NT2/D1 (cell line): ENCODE measurements at regions not wholly inside any gene's neighbourhood (a gene's known extent, or its start where the extent isn't known, plus 50 kb on each side); places are given as distances from the start of the nearest gene placed in this dataset.

Source experiments
- DNase-seq: peaks from one replicate; pipeline ENCODE4 v3.0.0-alpha.2; 2011; ENCODE audit warnings: low read depth, low spot score
- H3K27me3 ChIP-seq: 2 replicates; pipeline ENCODE4 v1.6.0; 2011; ENCODE audit warnings: mild to moderate bottlenecking; ENCODE audit not compliant: insufficient read length, insufficient read depth
- H3K36me3 ChIP-seq: 2 replicates; pipeline ENCODE4 v1.6.1; 2011; ENCODE audit warnings: mild to moderate bottlenecking, low read length, mixed read lengths; ENCODE audit not compliant: insufficient read depth, insufficient read length
- H3K4me1 ChIP-seq: 2 replicates; pipeline ENCODE4 v1.5.1; 2011; ENCODE audit not compliant: insufficient read depth, insufficient read length
- H3K4me3 ChIP-seq: 2 replicates; pipeline ENCODE4 v1.5.1; 2011; ENCODE audit warnings: low read depth; ENCODE audit not compliant: insufficient read length
- H3K9ac ChIP-seq: 2 replicates; pipeline ENCODE4 v1.6.0; 2011; ENCODE audit warnings: low read depth; ENCODE audit not compliant: insufficient read length
- H3K9me3 ChIP-seq: 2 replicates; pipeline ENCODE4 v1.5.1; 2011; ENCODE audit warnings: mild to moderate bottlenecking, low read length; ENCODE audit not compliant: insufficient read depth
- SUZ12 ChIP-seq: IDR thresholded peaks from 2 replicates; pipeline ENCODE4 v1.6.1; 2011; ENCODE audit not compliant: insufficient read length, insufficient read depth; ENCODE audit errors: extremely low read depth
- YY1 ChIP-seq: IDR thresholded peaks from 2 replicates; pipeline ENCODE4 v1.6.1; 2011; ENCODE audit not compliant: insufficient read length, insufficient read depth
- ZNF274 ChIP-seq: IDR thresholded peaks from 2 replicates; pipeline ENCODE4 v1.6.1; 2011; ENCODE audit warnings: mild to moderate bottlenecking, low read depth, low read length

DNA sequence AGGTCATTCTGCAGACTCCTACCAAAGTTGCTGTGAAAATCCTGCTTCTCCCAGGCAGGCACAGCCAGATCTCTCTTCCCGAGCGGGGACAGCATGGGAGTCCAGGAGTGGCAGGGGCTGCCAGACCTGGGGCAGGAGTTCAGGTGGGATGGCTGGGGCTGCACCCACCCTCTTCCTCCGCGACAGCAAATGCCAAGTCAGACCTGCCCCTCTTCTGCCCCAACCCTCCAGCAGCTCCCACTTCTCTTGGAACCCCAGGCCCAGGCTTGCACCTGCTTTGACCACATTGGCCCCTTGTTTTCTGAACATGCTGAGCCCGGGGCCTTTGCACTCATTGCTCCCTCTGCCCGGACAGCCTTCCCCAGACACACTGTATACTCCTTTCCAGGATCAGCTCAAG is 288.2 kb upstream of the HS6ST1 start:
- TF ChIP-seq ZNF274 (no peak), SUZ12 (no peak), YY1 (no peak)
- Histone ChIP-seq H3K4me3 (no peak overlapping the region), H3K27me3 (no peaks in the 10 kb centered on the region), H3K36me3 (no peaks in the 10 kb centered on the region), H3K9me3 (no peaks in the 10 kb centered on the region), H3K4me1 (peaks cover 5% of the 10 kb centered on the region), H3K9ac (no peak overlapping the region)
- DNase-seq: no peak

GRCh38 chr2:128607440-128607839 is 288.8 kb upstream of the HS6ST1 start:
- TF ChIP-seq YY1 (no peak), SUZ12 (no peak), ZNF274 (no peak)
- no peaks in the 10 kb centered on the region for H3K27me3 ChIP-seq
- H3K36me3 ChIP-seq: no peaks in the 10 kb centered on the region

DNA sequence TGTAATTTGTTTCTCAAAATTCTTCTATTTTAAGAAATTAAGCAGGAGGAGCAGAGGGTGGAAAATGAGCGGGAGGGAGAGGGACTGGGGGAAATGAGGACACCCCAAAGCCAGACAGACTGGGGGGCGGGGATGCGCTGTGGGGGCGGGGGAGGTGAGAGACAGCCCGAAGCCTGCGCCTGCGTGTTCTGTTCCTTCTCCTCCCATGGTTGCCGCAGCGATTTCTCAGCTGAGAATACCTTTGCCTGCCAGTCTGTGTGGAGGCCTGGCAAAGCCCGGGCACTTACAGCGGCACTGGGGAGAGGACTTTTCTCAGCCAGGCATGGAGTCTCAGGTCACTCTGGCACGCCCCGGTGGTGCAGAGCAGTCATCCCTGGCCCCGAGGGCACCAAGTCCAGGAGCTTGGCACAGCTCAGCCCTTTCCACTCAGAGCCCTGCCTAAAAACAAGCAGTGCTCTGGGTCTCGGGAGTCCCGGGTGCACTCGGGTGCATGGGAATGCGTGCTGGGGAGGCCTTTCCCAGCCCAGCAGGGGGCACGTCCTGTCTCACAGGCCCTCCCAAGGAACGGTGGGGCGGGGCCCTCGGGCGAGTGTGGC is 289.3 kb upstream of the HS6ST1 start:
- DNase-seq: no peak
- Histone ChIP-seq H3K4me1 (peaks cover 4% of the 10 kb centered on the region), H3K27me3 (no peaks in the 10 kb centered on the region), H3K36me3 (no peaks in the 10 kb centered on the region), H3K4me3 (no peak overlapping the region), H3K9ac (peak overlapping the region; percentile 27), H3K9me3 (no peaks in the 10 kb centered on the region)
- TF ChIP-seq SUZ12 (no peak), ZNF274 (no peak), YY1 (no peak)

More at GRCh38 chr2:128607440-128607839, 288.8 kb upstream of the HS6ST1 start:
- H3K4me3 ChIP-seq: no peak overlapping the region
- peaks cover 5% of the 10 kb centered on the region for H3K4me1 ChIP-seq
- no peaks in the 10 kb centered on the region for H3K9me3 ChIP-seq
- no peak overlapping the region for H3K9ac ChIP-seq
- no peak for DNase-seq

DNA sequence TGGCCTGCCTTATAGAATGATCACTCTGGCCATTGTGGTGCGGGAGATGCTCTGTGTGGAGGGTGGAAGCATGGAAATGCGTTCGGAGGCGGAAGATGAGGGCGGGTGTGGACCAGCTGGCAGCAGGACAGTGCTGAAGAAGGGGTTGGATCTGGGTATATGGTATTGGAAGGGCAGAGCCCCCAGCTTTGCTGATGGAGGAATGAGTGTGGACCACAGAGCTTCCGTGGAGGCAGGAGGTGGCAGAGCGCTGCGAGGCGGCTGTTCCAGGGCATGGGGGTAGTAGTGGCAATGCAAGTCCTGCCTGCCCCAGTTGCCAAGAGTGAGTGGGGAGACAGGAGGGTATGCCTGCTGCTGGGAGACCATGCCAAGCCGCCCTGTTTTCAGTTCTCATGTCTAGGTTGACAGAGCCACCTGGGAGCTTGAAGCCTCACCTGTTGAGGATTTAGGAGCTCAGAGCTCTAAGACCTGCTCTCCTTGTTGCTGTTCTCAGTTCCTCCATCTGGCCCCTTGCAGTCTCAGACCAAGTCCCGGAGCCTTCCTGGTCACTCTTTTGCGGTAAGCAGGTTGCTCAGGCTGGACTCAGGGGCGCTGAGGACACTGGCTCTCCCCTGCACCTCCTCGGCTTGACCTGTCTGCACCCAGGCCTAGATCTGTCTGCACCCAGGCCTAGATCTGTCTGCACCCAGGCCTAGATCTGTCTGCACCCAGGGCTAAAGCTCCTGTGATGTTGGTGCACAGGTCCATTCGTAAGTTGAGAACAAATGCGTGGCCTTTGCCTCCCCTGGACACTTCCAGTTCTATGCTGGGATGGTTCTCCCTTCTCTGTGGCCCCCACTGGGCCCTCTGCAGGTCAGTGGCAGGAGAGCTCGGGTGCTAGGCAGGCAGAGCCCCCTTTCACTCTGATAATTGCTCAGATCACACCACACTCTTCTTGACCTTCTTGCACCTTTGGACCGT is 290.5 kb upstream of the HS6ST1 start:
- no peaks in the 10 kb centered on the region for H3K9me3 ChIP-seq
- no peak for TF ChIP-seq YY1
- no peak for TF ChIP-seq ZNF274
- no peak for TF ChIP-seq SUZ12
- no peak overlapping the region for H3K4me3 ChIP-seq
- H3K9ac ChIP-seq: no peak overlapping the region
- H3K4me1 ChIP-seq: peaks cover 4% of the 10 kb centered on the region
- no peaks in the 10 kb centered on the region for H3K27me3 ChIP-seq
- no peak for DNase-seq
- H3K36me3 ChIP-seq: no peaks in the 10 kb centered on the region

DNA sequence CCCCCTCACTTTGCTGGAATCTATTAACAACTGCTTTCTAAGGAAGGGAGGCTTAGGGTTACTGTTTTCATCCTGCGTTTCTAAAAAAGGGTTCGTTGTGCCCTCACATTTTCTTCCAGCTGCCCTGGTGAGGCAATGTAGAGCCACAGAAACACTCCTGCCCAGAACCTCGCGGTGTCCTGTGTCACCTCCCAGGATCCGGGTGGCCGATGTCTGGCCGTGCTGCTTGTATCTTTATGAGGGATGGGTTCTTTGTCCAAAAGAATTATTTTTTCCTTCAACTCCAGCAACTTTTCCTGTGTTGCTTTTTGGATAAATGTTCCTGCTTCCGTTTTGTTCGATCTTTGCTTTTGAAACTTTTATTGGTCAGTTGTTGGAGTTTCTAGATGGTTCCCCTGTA is 291.8 kb upstream of the HS6ST1 start:
- DNase-seq: no peak
- no peaks in the 10 kb centered on the region for H3K9me3 ChIP-seq
- peaks cover 4% of the 10 kb centered on the region for H3K4me1 ChIP-seq
- no peak overlapping the region for H3K4me3 ChIP-seq
- no peaks in the 10 kb centered on the region for H3K36me3 ChIP-seq
- H3K27me3 ChIP-seq: no peaks in the 10 kb centered on the region
- TF ChIP-seq YY1: no peak
- TF ChIP-seq SUZ12: no peak
- no peak for TF ChIP-seq ZNF274
- no peak overlapping the region for H3K9ac ChIP-seq

GRCh38 chr2:128611421-128612320 is 293.0 kb upstream of the HS6ST1 start:
- Histone ChIP-seq H3K9me3 (no peaks in the 10 kb centered on the region), H3K36me3 (no peaks in the 10 kb centered on the region), H3K27me3 (no peaks in the 10 kb centered on the region), H3K4me1 (peaks cover 4% of the 10 kb centered on the region), H3K9ac (no peak overlapping the region), H3K4me3 (no peak overlapping the region)
- TF ChIP-seq YY1 (no peak), ZNF274 (no peak), SUZ12 (no peak)
- no peak for DNase-seq

DNA sequence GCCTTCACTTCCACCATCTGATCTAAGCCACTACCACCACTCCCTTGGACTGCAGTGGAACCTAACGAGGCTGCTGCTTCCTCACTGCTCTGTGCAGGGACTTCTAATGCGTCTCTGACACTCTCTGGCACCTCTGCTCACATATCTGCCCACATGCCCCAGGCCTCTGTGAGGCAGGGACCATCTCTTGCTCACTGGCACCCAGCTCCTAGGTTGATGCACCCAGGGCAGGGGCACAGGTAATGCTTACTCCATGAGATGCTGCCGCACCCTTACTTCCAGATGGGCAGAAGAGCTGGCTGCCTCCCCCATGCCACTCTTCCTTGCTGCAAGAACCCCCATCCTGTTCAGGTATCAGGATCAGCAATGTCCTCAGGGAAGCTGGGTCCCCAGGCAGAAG is 294.0 kb upstream of the HS6ST1 start:
- H3K4me1 ChIP-seq: peaks cover 4% of the 10 kb centered on the region
- peaks cover 2% of the 10 kb centered on the region; the same call in 1 of the 2 replicates for H3K9me3 ChIP-seq
- DNase-seq: no peak
- H3K4me3 ChIP-seq: no peak overlapping the region
- H3K9ac ChIP-seq: no peak overlapping the region
- no peaks in the 10 kb centered on the region for H3K27me3 ChIP-seq
- no peaks in the 10 kb centered on the region for H3K36me3 ChIP-seq
- no peak for TF ChIP-seq YY1
- TF ChIP-seq SUZ12: no peak
- TF ChIP-seq ZNF274: no peak
